ENCODE measurements at regions not wholly inside any gene's neighbourhood (a gene's known extent, or its start where the extent isn't known, plus 50 kb on each side); places are given as distances from the start of the nearest gene placed in this dataset.

- TF ChIP-seq CTCF (IDR thresholded peaks at IDR 0.05) (peak in 4 of 5 experiments; percentile 14 to 41 (median 20)), POLR2AphosphoS5 (IDR thresholded peaks at IDR 0.05) (no peak), EP300 (IDR thresholded peaks at IDR 0.05; ENCODE audit: low read depth) (no peak)
These were observed 98.2 kb upstream of the MAPRE2 start for GRCh38 chr18:34942975-34943374.

All from transverse colon (tissue), 4 donors.